Neural progenitor cell (in vitro differentiated cells): ENCODE measurements at regions not wholly inside any gene's neighbourhood (a gene's known extent, or its start where the extent isn't known, plus 50 kb on each side); places are given as distances from the start of the nearest gene placed in this dataset.

Experiments used
- DNase-seq: peaks from one replicate; pipeline ENCODE4 v3.0.0-alpha.2; 2016; ENCODE audit warnings: low spot score
- H2AFZ ChIP-seq: fragments of 200-600 bp; sonication (generic); replicated peaks from 2 replicates; pipeline ENCODE4 v1.6.1; 2016; ENCODE audit warnings: antibody characterized with exemption
- H3F3A ChIP-seq: fragments of 200-600 bp; sonication (generic); 2 replicates; pipeline ENCODE4 v1.6.1; 2016; ENCODE audit warnings: antibody characterized with exemption, low read depth
- H3K27ac ChIP-seq: fragments of 200-600 bp; sonication (generic); 2 replicates; pipeline ENCODE4 v1.5.1; 2016; ENCODE audit warnings: mild to moderate bottlenecking
- H3K27me3 ChIP-seq: fragments of 200-600 bp; sonication (generic); 2 replicates; pipeline ENCODE4 v1.6.1; 2016; ENCODE audit warnings: mild to moderate bottlenecking, moderate library complexity
- H3K36me3 ChIP-seq: fragments of 200-600 bp; sonication (generic); 2 replicates; pipeline ENCODE4 v1.5.1; 2016
- H3K4me1 ChIP-seq: fragments of 200-600 bp; sonication (generic); 2 replicates; pipeline ENCODE4 v1.6.1; 2016; ENCODE audit warnings: mixed run types
- H3K4me2 ChIP-seq: fragments of 200-600 bp; sonication (generic); 2 replicates; pipeline ENCODE4 v1.6.1; 2016
- H3K4me3 ChIP-seq: fragments of 200-600 bp; sonication (generic); 2 replicates; pipeline ENCODE4 v1.5.1; 2016
- H3K79me2 ChIP-seq: fragments of 200-600 bp; sonication (generic); 2 replicates; pipeline ENCODE4 v1.6.1; 2016; ENCODE audit warnings: low read depth
- H3K9ac ChIP-seq: fragments of 200-600 bp; sonication (generic); 2 replicates; pipeline ENCODE4 v1.6.1; 2016
- H3K9me3 ChIP-seq: fragments of 200-600 bp; sonication (generic); 2 replicates; pipeline ENCODE4 v1.5.1; 2016; ENCODE audit warnings: low read depth
- H4K20me1 ChIP-seq: fragments of 200-600 bp; sonication (generic); 2 replicates; pipeline ENCODE4 v1.6.1; 2016; ENCODE audit warnings: low read depth
- H3K27ac Mint-ChIP-seq: 3 replicates; pipeline ENCODE4 v1.8.0; 2021; ENCODE audit warnings: mixed read lengths
- H3K27me3 Mint-ChIP-seq: 2 replicates; pipeline ENCODE4 v1.8.0; 2022; ENCODE audit warnings: low read depth, mild to moderate bottlenecking, inconsistent platforms, moderate library complexity, mixed read lengths; ENCODE audit not compliant: insufficient read depth
- H3K36me3 Mint-ChIP-seq: 3 replicates; pipeline ENCODE4 v1.8.0; 2021; ENCODE audit warnings: mixed read lengths
- H3K4me1 Mint-ChIP-seq: 3 replicates; pipeline ENCODE4 v1.8.0; 2021; ENCODE audit warnings: mixed read lengths
- H3K4me3 Mint-ChIP-seq: 3 replicates; pipeline ENCODE4 v1.8.0; 2021; ENCODE audit warnings: mild to moderate bottlenecking, moderate library complexity, mixed read lengths
- H3K9me3 Mint-ChIP-seq: 3 replicates; pipeline ENCODE4 v1.8.0; 2020; ENCODE audit warnings: mixed read lengths
- EZH2 ChIP-seq: fragments of 200-600 bp; sonication (generic); IDR thresholded peaks from 2 replicates; pipeline ENCODE4 v1.6.1; 2017; ENCODE audit warnings: antibody characterized with exemption, mild to moderate bottlenecking, moderate library complexity
- EZH2phosphoT487 ChIP-seq: fragments of 200-600 bp; sonication (generic); IDR thresholded peaks from 2 replicates; pipeline ENCODE4 v1.6.1; 2017; ENCODE audit warnings: antibody characterized with exemption
- TF ChIP-seq, protein P1 (sequence below): fragments of 200-600 bp; sonication (generic); IDR thresholded peaks from 2 replicates; pipeline ENCODE4 v1.5.1; 2017; ENCODE audit warnings: antibody characterized with exemption, mild to moderate bottlenecking

DNA sequence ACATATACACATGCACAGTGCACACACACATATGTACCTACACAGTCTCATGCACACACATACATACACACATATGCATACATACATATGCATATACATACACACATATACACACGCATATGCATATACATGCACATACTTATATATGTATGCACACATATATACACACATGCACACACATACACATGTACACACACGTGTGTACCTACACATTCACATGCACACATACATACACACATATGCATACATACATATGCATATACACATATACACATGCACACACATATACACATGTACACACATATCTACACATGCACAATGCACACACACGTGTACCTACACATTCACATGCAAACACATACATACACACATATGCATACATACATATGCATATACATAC lies 100.3 kb upstream of the TWIST2 start:
- H3K4me1 Mint-ChIP-seq: no peaks in the 10 kb centered on the region
- Histone ChIP-seq H3K4me2 (no peak overlapping the region), H3K27ac (no peak overlapping the region), H3K9ac (no peak overlapping the region), H3K4me1 (no peaks in the 10 kb centered on the region), H4K20me1 (no peaks in the 10 kb centered on the region), H3K27me3 (no peaks in the 10 kb centered on the region), H3K9me3 (no peaks in the 10 kb centered on the region), H2AFZ (no peak overlapping the region), H3F3A (peaks cover 3% of the 10 kb centered on the region), H3K79me2 (no peaks in the 10 kb centered on the region), H3K36me3 (no peaks in the 10 kb centered on the region), H3K4me3 (no peak overlapping the region)
- H3K36me3 Mint-ChIP-seq: no peaks in the 10 kb centered on the region
- H3K27ac Mint-ChIP-seq: no peak overlapping the region
- peaks cover 8% of the 10 kb centered on the region for H3K27me3 Mint-ChIP-seq
- TF ChIP-seq, protein P1, sequence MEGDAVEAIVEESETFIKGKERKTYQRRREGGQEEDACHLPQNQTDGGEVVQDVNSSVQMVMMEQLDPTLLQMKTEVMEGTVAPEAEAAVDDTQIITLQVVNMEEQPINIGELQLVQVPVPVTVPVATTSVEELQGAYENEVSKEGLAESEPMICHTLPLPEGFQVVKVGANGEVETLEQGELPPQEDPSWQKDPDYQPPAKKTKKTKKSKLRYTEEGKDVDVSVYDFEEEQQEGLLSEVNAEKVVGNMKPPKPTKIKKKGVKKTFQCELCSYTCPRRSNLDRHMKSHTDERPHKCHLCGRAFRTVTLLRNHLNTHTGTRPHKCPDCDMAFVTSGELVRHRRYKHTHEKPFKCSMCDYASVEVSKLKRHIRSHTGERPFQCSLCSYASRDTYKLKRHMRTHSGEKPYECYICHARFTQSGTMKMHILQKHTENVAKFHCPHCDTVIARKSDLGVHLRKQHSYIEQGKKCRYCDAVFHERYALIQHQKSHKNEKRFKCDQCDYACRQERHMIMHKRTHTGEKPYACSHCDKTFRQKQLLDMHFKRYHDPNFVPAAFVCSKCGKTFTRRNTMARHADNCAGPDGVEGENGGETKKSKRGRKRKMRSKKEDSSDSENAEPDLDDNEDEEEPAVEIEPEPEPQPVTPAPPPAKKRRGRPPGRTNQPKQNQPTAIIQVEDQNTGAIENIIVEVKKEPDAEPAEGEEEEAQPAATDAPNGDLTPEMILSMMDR: no peak
- TF ChIP-seq EZH2phosphoT487 (no peak), EZH2 (no peak)
- no peak for DNase-seq
- no peak overlapping the region for H3K4me3 Mint-ChIP-seq
- peaks cover 7% of the 10 kb centered on the region for H3K9me3 Mint-ChIP-seq

DNA sequence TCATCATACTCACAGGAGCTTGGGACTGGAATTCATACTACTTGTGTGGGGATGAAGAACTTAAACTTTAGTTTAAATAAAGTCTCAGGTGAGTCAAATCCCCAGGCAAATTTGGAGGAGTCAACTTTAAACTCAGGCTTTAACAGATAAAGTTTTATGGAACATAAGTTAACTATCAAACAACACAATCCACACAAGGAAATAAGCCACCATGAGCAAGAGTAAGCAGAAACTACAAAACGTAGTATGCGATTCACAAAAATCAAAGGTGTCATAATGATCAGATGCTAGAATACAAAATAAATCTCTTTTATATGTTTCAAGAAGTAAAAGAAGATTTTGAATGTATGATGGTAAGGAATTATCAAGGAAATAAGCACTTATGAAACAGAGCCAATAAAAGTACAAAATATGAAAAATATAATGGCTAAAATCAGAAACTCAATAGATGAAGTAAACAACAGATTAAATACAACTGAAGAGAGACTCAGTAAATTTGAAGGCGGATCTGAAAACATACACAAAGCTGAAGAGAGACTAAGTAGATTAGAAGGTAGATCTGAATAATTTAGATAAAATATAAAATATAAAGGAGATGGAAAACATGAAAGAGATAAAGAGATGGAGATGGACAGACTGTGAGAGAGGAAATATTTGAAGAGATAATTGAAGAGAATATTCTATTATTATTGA lies 97.5 kb upstream of the TWIST2 start:
- no peak overlapping the region for H2AFZ ChIP-seq
- H3K4me1 ChIP-seq: no peaks in the 10 kb centered on the region
- peaks cover 10% of the 10 kb centered on the region for H3K9me3 Mint-ChIP-seq
- peaks cover 3% of the 10 kb centered on the region for H3K4me1 Mint-ChIP-seq
- H3K36me3 ChIP-seq: no peaks in the 10 kb centered on the region
- H3K27me3 Mint-ChIP-seq: peaks cover 10% of the 10 kb centered on the region
- no peak overlapping the region for H3K4me3 Mint-ChIP-seq
- no peaks in the 10 kb centered on the region for H3K36me3 Mint-ChIP-seq
- no peak for DNase-seq
- no peak overlapping the region for H3K9ac ChIP-seq
- no peaks in the 10 kb centered on the region for H3K9me3 ChIP-seq
- no peaks in the 10 kb centered on the region for H3K27me3 ChIP-seq
- H4K20me1 ChIP-seq: no peaks in the 10 kb centered on the region
- no peak overlapping the region for H3K27ac ChIP-seq
- H3K4me3 ChIP-seq: no peak overlapping the region
- no peak overlapping the region for H3K27ac Mint-ChIP-seq
- H3K79me2 ChIP-seq: no peaks in the 10 kb centered on the region
- no peak overlapping the region for H3K4me2 ChIP-seq
- no peak for TF ChIP-seq EZH2phosphoT487
- TF ChIP-seq EZH2: no peak
- TF ChIP-seq, protein P1: no peak
- peaks cover 3% of the 10 kb centered on the region for H3F3A ChIP-seq

GRCh38 chr2:238754259-238754658 lies 93.6 kb upstream of the TWIST2 start:
- no peak overlapping the region for H3K4me3 ChIP-seq
- no peaks in the 10 kb centered on the region for H4K20me1 ChIP-seq
- no peaks in the 10 kb centered on the region for H3K36me3 ChIP-seq
- no peak overlapping the region for H2AFZ ChIP-seq
- no peak overlapping the region for H3K4me2 ChIP-seq
- H3K4me1 ChIP-seq: no peaks in the 10 kb centered on the region
- no peaks in the 10 kb centered on the region for H3K9me3 ChIP-seq
- Mint-ChIP-seq H3K27me3 (peaks cover 6% of the 10 kb centered on the region), H3K36me3 (no peaks in the 10 kb centered on the region), H3K4me1 (peaks cover 3% of the 10 kb centered on the region), H3K9me3 (peaks cover 10% of the 10 kb centered on the region), H3K27ac (no peak overlapping the region), H3K4me3 (no peak overlapping the region)
- H3K79me2 ChIP-seq: no peaks in the 10 kb centered on the region
- no peak overlapping the region for H3K27ac ChIP-seq
- no peaks in the 10 kb centered on the region for H3K27me3 ChIP-seq
- no peak for DNase-seq
- TF ChIP-seq, protein P1: peak; percentile 33
- TF ChIP-seq EZH2: no peak
- no peak overlapping the region for H3K9ac ChIP-seq
- H3F3A ChIP-seq: no peaks in the 10 kb centered on the region
